ENCODE measurements at regions not wholly inside any gene's neighbourhood (a gene's known extent, or its start where the extent isn't known, plus 50 kb on each side); places are given as distances from the start of the nearest gene placed in this dataset.

DNA sequence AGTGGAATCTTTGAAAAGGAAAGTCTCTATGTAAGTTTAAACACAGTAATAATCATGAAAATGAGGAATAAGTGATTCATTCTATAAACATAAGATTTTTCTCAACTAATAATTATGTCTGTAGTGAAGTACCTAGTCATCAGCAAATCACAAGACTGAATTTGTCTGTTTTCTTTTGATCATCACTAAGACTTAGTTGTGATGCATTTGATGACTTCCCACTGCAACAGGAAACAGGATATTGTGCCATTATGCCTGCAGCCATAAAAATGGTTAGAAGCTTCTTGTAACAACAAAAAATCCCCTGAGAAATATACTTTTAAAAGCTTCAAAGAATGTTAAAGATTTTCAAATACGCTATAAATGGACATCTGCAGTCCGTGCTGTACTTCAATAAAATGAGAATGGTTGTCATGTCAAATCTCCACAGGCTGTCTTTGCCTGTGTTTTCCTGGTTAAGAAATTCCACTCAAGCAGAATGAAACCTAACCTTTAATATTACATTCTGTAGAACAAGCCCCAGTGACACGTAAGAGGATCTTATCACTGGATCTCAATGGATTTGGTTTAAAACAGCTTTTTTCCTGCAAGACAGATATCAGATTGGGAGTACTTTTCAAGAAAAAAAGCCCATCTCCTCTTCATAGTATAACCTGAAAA, 1262.3 kb upstream of the PHF14 start:
- TF ChIP-seq, protein P1, sequence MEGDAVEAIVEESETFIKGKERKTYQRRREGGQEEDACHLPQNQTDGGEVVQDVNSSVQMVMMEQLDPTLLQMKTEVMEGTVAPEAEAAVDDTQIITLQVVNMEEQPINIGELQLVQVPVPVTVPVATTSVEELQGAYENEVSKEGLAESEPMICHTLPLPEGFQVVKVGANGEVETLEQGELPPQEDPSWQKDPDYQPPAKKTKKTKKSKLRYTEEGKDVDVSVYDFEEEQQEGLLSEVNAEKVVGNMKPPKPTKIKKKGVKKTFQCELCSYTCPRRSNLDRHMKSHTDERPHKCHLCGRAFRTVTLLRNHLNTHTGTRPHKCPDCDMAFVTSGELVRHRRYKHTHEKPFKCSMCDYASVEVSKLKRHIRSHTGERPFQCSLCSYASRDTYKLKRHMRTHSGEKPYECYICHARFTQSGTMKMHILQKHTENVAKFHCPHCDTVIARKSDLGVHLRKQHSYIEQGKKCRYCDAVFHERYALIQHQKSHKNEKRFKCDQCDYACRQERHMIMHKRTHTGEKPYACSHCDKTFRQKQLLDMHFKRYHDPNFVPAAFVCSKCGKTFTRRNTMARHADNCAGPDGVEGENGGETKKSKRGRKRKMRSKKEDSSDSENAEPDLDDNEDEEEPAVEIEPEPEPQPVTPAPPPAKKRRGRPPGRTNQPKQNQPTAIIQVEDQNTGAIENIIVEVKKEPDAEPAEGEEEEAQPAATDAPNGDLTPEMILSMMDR (IDR thresholded peaks at IDR 0.05) = no peak
- no peak for TF ChIP-seq POLR2A (IDR thresholded peaks at IDR 0.05)
